Stimulated activated CD8-positive, alpha-beta memory T cell treated with anti-CD3 and anti-CD28 coated beads, Interleukin-7, amount 100 ng/mL, for 24 hours (primary cell): ENCODE measurements at regions not wholly inside any gene's neighbourhood (a gene's known extent, or its start where the extent isn't known, plus 50 kb on each side); places are given as distances from the start of the nearest gene placed in this dataset.
"Not testable (repeated sequence)": the region's sequence is repeated elsewhere in the genome, so short reads cannot be mapped to it uniquely, and the experiment has no call there.

Source experiments
- DNase-seq: peaks from one replicate; pipeline ENCODE4 v3.0.0-alpha.2; 2020; ENCODE audit warnings: low read depth

DNA sequence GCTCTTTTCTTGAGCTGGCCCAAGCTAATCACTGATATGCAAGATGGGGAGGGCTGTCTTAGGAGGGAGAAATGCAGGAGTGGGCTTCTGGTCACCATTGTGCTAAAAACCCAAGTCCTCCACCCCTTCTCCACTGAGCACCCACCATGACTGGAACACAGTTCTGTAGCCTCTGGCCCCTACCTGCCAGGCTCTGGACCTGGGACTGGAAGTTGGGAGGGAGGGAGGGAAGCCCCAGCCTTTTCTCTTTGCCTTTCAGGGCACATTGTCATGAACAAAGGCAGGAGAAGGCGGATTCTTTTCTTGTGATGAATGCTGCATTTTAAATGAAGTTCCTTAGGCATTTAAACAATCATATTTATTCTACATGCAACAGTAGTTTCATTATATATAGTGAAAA is 559.1 kb upstream of the TRPC7 start:
- DNase-seq, result no peak

DNA sequence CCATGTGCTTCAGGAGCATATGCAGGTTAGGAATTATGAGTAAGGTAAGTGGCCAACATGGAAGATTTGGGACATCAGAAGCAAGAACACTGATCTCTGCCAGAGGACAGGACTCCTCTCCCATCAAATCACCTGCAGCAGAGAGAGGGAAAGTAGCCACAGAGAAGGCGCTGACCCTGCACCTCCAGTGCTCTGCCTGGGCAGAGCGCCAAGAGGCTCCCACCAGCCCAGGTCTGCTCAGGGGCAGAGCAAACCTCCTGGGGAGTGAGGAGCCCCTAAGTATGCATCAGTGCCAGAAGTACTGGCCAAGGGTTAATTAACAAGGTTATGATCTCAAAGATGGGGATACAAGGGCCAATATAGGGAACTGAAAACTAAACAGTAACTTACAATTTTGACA is 545.3 kb upstream of the TRPC7 start:
- DNase-seq, result no peak

DNA sequence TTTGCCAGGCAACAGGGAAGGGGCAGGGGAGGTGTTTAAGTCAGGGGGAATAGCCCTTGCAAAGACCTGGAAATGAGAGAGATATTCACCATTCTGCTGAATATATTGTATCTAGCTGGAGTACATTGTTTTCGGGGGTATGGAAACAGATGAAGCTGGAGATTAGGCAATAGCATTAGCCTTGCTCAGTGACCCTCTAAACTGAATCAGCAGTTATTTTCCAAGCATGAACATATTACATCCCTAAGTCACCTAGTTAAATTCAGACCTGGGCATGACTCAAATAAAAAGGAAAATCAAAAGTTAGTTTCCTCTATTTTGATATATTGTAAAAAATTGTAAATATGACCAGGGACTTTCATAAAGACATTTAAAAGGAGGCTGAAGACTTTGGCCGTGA is 544.6 kb upstream of the TRPC7 start:
- DNase-seq, result no peak

DNA sequence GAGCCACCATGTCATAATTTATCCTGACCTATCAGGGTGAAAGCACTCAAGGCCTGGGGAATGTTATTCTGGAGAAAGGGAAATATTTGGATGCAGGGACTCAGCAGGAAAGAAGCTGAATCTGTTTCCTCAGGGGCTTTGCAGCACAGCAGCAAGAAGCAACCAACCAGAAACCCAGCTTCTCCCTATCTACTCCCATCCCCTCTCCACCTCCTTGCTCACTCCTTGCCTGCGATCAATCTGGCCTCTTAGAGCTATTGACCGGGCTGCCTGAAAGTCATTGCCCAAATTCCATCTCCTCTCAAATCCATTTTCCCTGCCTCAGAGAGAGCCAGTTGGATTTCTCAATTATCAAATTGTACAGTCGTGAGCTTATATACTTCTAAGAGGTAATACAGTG is 542.0 kb upstream of the TRPC7 start:
- DNase-seq, result no peak

DNA sequence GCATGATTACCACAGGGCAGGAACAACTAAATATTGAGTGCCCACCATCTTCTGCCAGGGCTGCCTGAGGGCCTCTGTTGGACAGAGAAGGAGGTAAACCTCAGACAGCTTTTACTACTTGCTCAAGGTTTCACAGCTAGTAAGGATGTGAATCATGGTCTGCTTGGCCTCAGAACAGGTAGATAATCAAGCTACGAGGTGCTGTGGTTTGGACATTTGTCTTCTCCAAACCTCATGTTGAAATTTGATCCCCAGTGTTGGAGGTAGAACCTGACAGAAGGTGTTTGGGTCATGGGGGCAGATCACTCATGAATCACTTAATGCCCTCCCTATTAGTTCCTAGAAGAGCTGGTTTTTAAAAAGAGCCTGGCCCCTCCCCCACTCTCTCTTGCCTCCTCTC is 541.2 kb upstream of the TRPC7 start:
- no peak for DNase-seq

DNA sequence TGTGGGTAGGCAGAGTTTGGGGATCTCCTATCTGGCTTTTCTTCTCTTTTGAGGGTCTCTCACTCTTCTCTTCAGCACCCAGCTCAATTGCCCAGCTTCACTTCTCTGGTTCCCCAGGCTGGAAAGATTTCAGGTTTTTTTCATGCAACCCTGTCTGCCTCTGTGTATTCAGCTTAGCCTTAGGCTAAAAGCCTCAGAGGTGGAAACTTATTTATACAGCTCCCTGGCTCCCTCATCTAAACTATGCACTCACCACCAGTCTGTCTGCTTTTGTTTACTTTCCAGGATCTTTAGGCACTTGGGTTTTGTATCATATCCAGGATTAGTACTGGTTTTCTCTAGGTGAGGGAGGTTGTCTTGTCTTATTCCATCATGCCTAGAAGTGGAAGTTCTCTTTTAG is 540.2 kb upstream of the TRPC7 start:
- no peak for DNase-seq

DNA sequence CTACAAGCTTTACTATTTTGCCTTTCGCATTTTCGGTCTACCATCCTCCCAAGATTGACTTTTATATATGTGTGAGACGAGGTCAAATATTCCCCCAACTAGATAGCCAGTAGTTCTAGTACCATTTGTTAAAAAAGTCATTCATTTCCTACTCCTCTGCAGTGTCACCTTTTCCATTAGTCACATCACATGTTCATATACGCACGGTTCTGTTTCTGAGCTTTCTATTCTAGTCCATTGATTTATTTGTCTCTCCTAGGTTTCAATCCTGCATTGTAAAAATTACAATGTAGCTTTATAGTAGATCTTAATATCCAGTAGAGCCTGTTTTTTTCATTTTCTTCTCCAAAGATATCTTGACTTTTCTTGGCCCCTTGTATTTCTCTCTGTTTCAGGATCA is 528.7 kb upstream of the TRPC7 start:
- DNase-seq, result no peak

DNA sequence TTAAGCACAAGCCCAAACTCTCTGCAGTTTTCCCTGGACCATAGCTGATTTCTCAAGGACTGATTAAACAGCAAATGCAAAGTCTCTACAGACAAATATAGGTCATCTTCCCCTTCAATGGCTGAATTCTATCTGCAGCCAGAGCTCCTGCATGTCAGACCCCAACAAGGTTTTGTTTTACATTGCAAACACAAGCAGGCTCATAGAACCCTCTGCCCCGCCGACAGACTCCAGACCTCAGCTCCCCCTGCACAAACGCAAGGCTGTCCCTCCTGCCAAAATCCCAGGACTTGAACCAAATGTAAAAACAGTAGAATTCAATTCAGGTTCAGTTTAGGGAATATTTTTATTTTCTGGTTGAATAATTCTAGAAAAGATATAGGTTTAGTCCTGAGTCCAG is 526.7 kb upstream of the TRPC7 start:
- no peak for DNase-seq

DNA sequence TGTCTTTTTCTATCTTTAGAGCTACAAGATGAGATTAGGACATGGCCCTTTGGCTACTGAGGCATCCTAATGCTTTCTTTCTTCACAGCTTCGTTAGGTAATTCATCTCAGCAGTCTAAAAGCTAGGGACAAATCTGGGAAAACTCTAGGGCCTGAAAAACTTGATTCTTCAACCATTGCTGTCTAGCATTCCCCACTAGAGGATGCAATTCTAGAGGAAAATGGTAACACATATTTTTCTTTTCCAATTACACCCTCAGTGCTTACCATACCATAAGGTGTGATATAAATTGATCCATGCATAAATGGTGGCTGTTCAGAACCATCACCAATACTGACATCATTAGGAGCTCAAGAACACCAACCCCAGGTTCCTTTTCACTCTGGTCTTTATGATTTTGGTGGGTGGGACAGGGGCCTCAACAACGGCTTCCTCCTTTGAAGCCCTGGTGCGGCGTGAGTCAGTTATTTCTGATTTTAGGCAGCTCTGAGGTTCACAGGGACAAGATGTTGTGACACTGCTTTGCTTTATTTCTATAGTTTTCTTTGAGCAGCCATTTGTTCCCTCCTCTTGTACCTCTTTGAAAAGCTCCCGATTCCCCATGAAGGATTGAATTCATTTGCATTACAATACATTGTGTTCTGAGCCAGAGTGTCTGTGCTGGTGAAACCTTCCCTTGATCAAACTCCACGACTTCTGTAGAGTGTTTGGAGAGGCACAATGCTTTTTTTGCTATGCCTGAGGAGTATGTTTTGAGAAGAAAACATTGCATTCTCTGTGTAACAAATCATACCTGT is 526.0 kb upstream of the TRPC7 start:
- no peak for DNase-seq

DNA sequence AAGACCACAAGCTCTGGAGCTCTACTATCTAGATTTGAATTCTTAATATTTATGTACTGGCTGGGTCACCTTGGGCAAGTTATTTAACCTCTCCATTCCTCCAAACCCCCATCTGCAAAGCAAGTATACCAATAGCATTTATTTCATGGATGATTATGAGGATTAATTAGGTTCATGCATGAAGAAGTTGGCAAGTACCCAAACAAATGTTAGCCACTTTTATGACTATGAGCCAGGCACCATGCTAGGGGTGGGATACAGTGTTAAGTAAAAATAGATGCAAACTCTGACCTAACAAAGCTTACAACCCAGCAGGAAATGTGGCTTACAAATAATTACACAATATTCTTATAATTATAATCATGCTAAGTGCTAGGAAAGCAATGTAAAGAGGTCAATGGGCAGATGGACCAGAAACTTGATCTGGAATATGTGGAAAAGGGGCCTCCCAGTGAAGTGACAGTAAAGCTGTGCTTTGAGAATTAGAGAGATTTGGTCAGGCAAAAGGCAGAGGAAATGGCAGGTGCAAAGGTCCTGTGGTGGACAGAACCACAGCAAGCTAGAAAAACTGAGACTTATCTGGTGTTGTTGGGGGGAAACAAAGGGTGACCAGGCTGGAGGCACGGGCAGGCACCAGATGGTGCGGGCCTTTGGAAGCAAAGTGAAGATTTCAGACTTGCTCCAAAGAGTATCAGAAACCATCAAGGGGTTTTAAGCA is 525.2 kb upstream of the TRPC7 start:
- no peak for DNase-seq

DNA sequence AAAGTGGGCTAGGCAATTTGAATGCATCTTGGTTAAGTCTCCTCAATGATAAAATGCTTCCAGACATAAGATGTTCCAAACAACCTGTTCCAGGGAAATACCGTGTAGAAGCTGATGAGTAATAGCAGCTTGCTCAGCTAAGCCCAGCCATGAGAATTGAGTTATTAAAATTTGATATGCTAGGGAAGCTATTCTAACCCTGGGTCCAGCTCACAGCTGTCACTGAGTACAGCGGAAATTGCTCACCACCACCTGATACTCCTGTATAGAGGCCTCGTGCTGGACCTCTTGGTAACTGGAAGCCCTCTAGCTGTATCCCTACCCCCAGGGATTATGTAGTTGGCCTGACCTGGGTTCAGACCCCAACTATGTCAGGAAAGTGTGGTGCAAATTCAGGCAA is 521.3 kb upstream of the TRPC7 start:
- no peak for DNase-seq

DNA sequence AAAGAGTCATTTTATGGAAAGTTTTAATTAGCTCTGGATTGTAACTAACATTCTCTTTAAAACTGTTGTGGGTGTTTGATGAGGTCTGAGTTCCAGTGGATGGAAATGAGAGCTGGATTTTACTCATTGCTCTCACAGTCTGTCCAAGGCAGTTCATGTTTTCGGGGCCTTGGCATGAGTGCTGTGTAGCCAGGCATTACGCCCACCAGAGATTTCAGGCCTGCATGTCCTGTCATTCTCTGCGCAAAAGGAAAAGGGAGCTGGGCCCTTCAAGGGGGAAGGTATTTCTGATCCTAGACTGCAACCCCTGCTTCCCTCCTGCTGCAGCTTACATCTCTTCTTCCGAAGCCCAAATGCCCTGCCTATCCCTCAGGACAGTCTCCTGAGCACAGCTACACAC is 499.6 kb upstream of the TRPC7 start:
- no peak for DNase-seq

DNA sequence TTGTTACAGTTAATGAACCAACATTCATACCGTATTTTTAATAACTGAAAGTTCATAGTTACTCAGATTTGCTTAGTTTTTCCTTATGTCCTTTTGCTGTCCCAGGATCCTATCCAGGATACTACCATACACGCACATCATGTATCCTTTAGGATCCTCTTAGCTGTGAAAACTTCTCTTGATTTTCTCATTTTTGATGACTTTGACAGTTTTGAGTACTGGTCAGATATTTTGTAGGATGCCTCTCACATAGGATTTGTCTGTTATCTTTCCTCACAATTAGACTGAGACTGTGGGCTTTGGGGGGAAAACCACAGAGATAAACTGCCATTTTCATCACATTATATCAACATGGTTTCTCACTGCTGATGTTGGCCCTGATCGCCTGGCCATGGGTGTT is 491.3 kb upstream of the TRPC7 start:
- DNase-seq, result no peak

DNA sequence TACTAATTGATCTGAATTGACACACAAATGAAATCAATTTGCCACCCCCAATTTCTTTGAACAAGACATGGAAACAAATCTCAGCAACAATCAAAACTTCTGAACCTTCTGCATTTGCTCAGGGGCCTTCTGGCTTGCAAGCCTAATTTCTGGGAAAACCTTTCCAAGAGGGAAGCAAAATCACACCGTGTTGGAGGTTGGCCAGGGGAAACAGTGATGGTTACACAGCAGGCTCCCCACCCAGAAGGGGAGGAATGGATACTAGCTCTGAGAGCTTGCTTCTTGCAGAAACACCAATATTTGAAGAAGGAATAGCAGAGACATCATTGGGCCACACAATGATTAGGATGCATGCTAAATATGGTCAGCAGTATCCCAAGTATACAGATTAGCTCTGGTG is 488.6 kb upstream of the TRPC7 start:
- DNase-seq, result no peak

DNA sequence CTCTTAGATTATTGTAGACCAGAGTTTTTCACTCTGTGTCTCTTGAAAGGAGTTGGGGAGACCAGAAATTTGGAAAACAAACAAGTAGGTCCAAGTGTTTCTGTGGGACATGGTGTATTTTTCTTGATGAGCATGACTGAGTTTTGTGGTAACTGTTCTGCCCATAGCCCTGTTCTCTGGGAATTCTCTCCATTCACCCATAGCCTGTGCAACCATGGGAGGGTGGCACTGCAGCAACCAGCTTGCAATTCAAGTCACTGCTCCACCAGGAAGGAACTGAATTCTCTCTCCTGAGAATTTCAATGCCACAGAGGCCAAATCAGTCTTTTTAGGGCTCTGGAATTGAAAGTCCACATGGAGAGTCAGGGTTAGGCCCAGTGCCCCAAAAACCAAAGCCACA is 475.3 kb upstream of the TRPC7 start:
- no peak for DNase-seq

DNA sequence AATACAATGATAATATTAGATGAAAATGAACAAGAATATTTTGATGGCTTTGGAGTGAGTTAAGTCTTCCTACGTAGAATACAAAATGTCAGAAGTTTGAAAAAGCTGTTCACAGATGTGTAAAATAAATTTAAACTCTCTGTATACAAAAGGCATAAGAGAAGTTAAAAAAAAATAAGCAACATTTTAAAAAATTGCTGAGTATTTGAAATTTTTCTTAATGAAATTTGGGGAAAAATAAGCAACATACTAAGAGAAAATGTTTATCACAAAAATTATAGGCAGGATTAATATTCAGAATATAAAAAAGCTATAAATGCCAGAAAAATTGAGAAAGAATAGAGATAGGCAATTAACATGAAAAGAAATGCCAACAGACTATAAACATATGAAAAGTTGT is 470.7 kb upstream of the TRPC7 start:
- no peak for DNase-seq

DNA sequence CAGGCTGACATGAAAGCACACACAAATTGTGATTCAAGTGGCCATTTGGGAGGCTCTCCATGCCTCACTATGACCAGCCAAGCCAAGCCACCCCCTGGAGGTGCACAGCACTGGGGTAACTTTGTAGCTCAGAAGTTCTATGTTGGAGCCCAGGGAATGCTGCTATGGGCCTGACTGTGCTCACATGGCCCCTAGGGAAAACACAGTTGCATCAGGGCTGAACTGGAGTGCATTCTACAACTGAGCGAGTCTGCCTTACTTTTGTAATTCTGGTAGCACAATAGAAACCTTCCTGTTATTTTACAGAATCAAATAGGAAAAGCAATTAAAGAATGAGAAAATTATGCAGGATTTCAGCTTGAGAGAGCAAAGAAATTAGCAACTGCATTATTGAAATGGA is 455.5 kb upstream of the TRPC7 start:
- DNase-seq, result no peak

DNA sequence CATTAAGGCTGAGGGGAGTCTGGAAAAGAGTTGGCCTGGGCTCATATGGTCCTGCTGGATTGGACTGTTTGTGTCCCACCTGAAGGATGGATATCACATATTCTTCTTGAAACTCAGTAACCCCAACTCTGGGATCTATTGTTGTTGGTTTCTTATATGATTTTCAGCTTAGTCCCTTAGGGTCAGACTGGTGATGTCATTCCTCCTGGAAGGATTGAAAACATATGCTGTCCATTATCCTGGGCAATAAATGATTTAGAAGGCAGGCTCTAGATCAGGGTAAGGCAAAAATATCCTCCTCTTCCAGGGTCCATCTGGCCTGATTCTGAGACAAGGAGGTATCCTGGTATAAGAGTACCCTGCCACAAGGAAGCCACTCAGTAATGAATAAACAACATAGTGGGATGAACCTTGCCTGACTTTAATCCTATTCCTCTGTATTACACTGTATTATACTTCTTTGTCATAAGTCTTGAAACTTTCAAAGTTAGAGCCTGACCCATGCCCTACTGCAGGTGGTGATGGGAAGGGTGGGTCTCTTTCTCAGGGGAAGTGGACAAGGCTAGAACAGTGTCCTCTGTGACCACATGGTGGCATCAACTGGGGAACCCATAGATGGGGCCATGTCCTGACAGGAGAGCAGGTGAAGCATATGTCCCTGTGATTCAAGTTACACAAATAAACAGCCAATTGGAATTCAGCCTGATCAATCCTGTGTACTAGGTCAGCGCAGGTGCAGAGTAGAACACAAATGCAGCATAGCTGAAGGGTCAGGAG is 454.4 kb upstream of the TRPC7 start:
- DNase-seq, result no peak

DNA sequence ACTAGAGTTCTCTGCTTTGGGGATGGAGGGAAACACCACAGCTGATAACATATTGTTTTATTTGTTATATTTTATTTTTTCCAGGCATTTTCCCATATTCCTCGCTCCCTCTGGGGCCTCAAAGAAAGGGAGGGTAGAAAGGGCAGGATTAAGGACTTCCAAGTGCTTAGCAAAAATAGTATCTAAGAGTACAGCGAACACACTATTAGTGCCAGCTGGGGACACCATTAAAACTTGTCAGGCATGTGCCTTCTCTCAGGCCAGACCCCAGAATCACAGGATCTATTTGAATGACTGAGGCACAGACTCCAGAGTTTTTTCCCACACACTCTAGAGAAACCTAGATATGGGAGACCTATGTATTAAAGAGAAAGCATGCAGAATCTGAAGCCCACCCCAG is 451.0 kb upstream of the TRPC7 start:
- DNase-seq, result no peak

DNA sequence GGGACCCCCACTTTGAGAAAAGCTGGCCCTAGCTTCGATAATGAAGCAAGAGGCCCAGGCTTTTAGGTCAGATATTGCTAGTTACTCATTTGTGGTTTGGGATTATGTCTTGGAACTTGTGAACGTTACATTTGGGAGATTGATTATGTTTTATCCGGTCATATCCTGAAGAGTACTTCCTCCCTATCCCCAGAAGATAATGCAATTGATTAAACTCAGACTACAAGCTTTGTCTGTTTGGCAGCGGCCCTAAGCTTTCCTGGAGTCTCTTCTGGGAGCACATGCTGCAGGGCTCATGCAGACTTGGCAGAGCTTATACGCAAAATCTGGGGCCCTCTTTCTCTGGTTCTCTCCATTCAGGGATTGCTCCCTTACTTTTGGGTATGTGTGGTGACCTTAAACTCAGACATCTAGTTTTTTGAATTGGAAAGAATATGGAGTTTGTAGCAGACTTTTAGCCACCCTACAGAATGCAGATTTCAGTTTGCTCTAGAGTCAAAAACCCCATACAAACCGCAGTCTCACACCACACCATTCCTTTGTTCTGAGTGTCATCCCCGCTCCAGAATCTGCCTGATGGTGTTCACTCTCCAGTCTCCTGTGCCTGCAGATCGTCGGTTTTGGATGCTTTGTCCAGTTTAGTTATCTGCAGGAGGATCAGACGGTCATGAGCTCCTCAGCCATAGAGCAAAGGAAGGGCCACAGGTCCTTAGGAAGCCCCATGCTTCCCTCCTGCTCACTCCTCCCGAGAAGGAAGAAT is 449.5 kb upstream of the TRPC7 start:
- no peak for DNase-seq

DNA sequence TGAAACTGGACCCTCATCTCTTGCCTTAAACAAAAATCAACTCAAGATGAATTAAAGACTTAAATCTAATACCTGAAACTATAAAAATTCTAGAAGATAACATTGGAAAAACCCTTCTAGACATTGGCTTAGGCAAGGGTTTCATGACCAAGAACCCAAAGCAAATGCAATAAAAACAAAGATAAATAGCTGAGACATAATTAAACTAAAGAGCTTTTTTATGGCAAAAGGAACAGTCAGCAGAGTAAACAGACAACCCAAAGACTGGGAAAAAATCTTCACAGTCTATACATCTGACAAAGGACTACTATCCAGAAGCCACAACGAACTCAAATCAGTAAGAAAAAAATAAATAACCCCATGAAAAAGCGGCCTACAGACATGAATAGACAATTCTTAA is 446.9 kb upstream of the TRPC7 start:
- DNase-seq, result not testable (repeated sequence)

DNA sequence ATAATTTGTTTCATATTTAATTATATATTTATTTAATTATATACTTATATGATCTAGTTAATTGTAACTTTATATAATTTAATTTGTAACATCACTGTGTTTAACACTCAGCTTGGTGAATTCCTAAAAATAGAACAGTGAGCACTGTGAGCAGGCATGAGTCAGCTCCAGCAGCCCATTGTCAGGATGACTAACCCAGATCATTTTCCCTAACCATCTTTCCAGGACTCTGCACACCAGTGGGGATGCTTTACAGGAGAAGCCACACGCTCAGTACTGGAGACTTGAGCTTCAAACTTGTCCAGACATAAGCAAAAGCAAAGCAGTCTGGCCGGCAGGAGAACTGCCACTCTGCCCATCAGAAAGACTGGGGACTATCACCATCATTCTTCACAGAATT is 446.2 kb upstream of the TRPC7 start:
- DNase-seq, result no peak
